GM19395 (cell line): ENCODE measurements at regions not wholly inside any gene's neighbourhood (a gene's known extent, or its start where the extent isn't known, plus 50 kb on each side); places are given as distances from the start of the nearest gene placed in this dataset.
"Not testable (repeated sequence)": the region's sequence is repeated elsewhere in the genome, so short reads cannot be mapped to it uniquely, and the experiment has no call there.

Source experiments
- ATAC-seq: cut with Tn5 transposase; IDR thresholded peaks from one replicate; pipeline ENCODE4 v1.9.1; 2021; ENCODE audit warnings: mild to moderate bottlenecking, moderate library complexity; ENCODE audit not compliant: unreplicated experiment

GRCh38 chr2:67567886-67568285, 170.8 kb downstream of the ETAA1 start:
- no peak for ATAC-seq

- ATAC-seq: no peak
These were observed 173.5 kb downstream of the ETAA1 start for GRCh38 chr2:67570611-67571010.

GRCh38 chr2:67571785-67572718, 174.9 kb downstream of the ETAA1 start:
- ATAC-seq: no peak

- no peak for ATAC-seq
These were observed 175.7 kb downstream of the ETAA1 start for GRCh38 chr2:67572721-67573435.

GRCh38 chr2:67574230-67574629, 177.1 kb downstream of the ETAA1 start:
- no peak for ATAC-seq

GRCh38 chr2:67576226-67576625, 179.1 kb downstream of the ETAA1 start:
- no peak for ATAC-seq

- ATAC-seq: no peak
These were observed 179.9 kb downstream of the ETAA1 start for GRCh38 chr2:67576991-67577390.

GRCh38 chr2:67579216-67579615, 182.1 kb downstream of the ETAA1 start:
- no peak for ATAC-seq

GRCh38 chr2:67579806-67580205, 182.7 kb downstream of the ETAA1 start:
- ATAC-seq: no peak

GRCh38 chr2:67581751-67582150, 184.6 kb downstream of the ETAA1 start:
- ATAC-seq: no peak

- no peak for ATAC-seq
These were observed 186.1 kb downstream of the ETAA1 start for GRCh38 chr2:67583185-67583584.

- ATAC-seq: no peak
These were observed 188.3 kb downstream of the ETAA1 start for GRCh38 chr2:67585400-67585799.

GRCh38 chr2:67589121-67589520, 192.0 kb downstream of the ETAA1 start:
- not testable (repeated sequence) for ATAC-seq

GRCh38 chr2:67594522-67594921, 197.4 kb downstream of the ETAA1 start:
- not testable (repeated sequence) for ATAC-seq

GRCh38 chr2:67596871-67597270, 199.7 kb downstream of the ETAA1 start:
- no peak for ATAC-seq

GRCh38 chr2:67599561-67599960, 202.4 kb downstream of the ETAA1 start:
- no peak for ATAC-seq

- no peak for ATAC-seq
These were observed 203.2 kb downstream of the ETAA1 start for GRCh38 chr2:67600222-67600871.

- no peak for ATAC-seq
These were observed 203.8 kb downstream of the ETAA1 start for GRCh38 chr2:67600946-67601345.

GRCh38 chr2:67604360-67604759, 207.2 kb downstream of the ETAA1 start:
- ATAC-seq: no peak

GRCh38 chr2:67612576-67613042, 215.5 kb downstream of the ETAA1 start:
- ATAC-seq: no peak

- no peak for ATAC-seq
These were observed 216.1 kb downstream of the ETAA1 start for GRCh38 chr2:67613227-67613626.
